Breast epithelium (tissue), 4 donors: ENCODE measurements at regions not wholly inside any gene's neighbourhood (a gene's known extent, or its start where the extent isn't known, plus 50 kb on each side); places are given as distances from the start of the nearest gene placed in this dataset.

Source experiments
- DNase-seq, 2 donors: peaks; one replicate each; pipeline ENCODE4 v3.0.0-alpha.2; 2019; ENCODE audit warnings: low spot score in 2 of 2
- H3K27ac ChIP-seq, 2 donors: fragments of 200-600 bp; sonication (generic) in 1 of 2; one replicate each; pipeline ENCODE4 v1.5.1; 2016 to 2019; ENCODE audit warnings: mild to moderate bottlenecking in 1 of 2
- H3K27me3 ChIP-seq, 2 donors: fragments of 200-600 bp; sonication (generic) in 1 of 2; one replicate each; pipeline versions ENCODE4 v1.5.1 to v1.6.0; 2017 to 2019; ENCODE audit warnings: control low read depth in 1 of 2, mild to moderate bottlenecking in 1 of 2
- H3K36me3 ChIP-seq: fragments of 200-600 bp; one replicate; pipeline ENCODE4 v1.5.1; 2019
- H3K4me1 ChIP-seq, 2 donors: fragments of 200-600 bp; sonication (generic); one replicate each; pipeline ENCODE4 v1.5.1; 2016 to 2019; ENCODE audit warnings: control low read depth in 1 of 2
- H3K4me3 ChIP-seq, 3 donors: fragments of 200-600 bp; sonication (generic); 1 replicate in 2 of 3; 2 replicates in 1 of 3; pipeline ENCODE4 v1.5.1; 2016 to 2019; ENCODE audit warnings: mild to moderate bottlenecking in 3 of 3, moderate library complexity in 2 of 3
- H3K9me3 ChIP-seq, 2 donors: fragments of 200-600 bp; sonication (generic) in 1 of 2; one replicate each; pipeline ENCODE4 v1.5.1; 2016 to 2019; ENCODE audit warnings: control low read depth in 1 of 2
- POLR2A ChIP-seq: fragments of 450-650 bp; IDR thresholded peaks from one replicate; pipeline ENCODE4 v1.6.1; 2016; ENCODE audit warnings: antibody characterized with exemption, mild to moderate bottlenecking, moderate library complexity
- POLR2AphosphoS5 ChIP-seq, 3 donors: sonication (generic); formaldehyde crosslinking; IDR thresholded peaks; one replicate each; pipeline ENCODE4 v1.6.1; 2017; ENCODE audit warnings: antibody characterized with exemption in 3 of 3
- intact Hi-C: fragments of 100-400 bp; cut with DNase I; formaldehyde crosslinking; loops from one replicate; pipeline ENCODE4 v1.15.1; 2023; ENCODE audit warnings: low total_unique reads
- TF ChIP-seq, protein P1 (sequence below), 3 donors: fragments of 450-650 bp; IDR thresholded peaks; one replicate each; pipeline ENCODE4 v1.5.1; 2016 to 2017; ENCODE audit warnings: antibody characterized with exemption in 3 of 3, mild to moderate bottlenecking in 3 of 3, moderate library complexity in 3 of 3

DNA sequence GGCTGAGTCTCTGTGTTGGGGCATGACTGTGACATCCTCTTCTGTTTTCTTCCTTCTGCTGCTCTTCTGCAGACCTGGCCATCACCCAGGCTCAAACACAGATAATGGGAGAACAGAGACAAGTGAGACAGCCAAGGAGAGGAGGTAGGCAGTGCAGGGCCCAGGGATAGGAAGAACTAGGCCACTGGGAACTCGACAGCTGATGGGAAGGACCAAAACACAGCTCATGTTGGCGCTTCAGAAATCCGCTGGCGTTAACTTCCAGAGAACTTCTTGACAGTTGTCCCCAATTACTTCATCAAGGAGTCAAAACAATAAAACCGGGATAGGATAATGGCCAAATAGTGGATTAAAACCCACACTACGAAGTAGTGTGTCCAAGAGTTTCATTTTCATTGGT, 97.0 kb upstream of the PALS2 start:
- Histone ChIP-seq H3K27me3 (no peaks in the 10 kb centered on the region), H3K4me3 (no peak overlapping the region), H3K4me1 (no peaks in the 10 kb centered on the region), H3K36me3 (no peaks in the 10 kb centered on the region), H3K9me3 (no peaks in the 10 kb centered on the region), H3K27ac (peak overlapping the region in 1 of 2 donors; percentile 27)
- no peak for TF ChIP-seq POLR2A
- TF ChIP-seq, protein P1, sequence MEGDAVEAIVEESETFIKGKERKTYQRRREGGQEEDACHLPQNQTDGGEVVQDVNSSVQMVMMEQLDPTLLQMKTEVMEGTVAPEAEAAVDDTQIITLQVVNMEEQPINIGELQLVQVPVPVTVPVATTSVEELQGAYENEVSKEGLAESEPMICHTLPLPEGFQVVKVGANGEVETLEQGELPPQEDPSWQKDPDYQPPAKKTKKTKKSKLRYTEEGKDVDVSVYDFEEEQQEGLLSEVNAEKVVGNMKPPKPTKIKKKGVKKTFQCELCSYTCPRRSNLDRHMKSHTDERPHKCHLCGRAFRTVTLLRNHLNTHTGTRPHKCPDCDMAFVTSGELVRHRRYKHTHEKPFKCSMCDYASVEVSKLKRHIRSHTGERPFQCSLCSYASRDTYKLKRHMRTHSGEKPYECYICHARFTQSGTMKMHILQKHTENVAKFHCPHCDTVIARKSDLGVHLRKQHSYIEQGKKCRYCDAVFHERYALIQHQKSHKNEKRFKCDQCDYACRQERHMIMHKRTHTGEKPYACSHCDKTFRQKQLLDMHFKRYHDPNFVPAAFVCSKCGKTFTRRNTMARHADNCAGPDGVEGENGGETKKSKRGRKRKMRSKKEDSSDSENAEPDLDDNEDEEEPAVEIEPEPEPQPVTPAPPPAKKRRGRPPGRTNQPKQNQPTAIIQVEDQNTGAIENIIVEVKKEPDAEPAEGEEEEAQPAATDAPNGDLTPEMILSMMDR (IDR thresholded peaks at IDR 0.05), result no peak
- TF ChIP-seq POLR2AphosphoS5 (IDR thresholded peaks at IDR 0.05), result peak in 1 of 3 donors; percentile 79
- DNase-seq, result no peak
- intact Hi-C loops, result no loop called here

DNA sequence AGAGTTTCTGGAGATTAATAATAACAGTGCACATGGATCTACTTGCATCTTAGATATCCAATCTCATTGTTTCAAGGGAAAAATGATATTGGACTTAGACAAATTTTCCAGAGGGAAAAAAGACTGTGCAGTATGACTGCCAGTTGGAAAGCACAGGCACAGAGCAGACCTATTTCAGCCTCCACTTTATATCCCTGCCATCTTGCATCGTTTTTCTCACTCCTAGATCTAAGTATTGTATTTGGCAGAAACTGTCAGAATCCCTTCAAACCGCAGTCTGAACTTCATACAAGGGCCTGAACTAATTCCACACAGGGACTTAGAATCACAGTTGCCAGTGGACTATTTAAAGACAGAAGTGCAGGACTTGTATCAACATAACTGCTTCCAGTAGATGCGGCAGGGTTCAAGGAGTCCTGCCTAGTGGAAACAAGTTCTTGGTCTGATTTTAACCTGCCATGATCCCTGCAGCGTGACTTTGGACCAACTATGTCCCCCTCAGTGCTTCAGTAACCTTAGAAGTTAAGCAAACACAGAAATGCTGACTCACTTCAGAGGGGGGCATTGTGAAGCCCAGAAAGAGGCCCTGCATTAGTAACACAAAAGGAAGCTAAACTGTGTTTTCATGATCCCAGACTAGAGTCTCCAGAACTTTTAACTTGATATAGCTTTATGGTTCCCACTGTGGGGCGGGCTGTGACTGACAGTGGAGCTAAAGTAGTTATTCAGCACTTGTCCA, 95.7 kb upstream of the PALS2 start:
- no peaks in the 10 kb centered on the region for H3K4me1 ChIP-seq
- TF ChIP-seq, protein P1 (IDR thresholded peaks at IDR 0.05), result no peak
- TF ChIP-seq POLR2AphosphoS5 (IDR thresholded peaks at IDR 0.05) (peak in 1 of 3 donors; percentile 43), POLR2A (no peak)
- no peak for DNase-seq
- intact Hi-C loops, result no loop called here
- peak overlapping the region in 1 of 2 donors; percentile 36 for H3K27ac ChIP-seq
- H3K4me3 ChIP-seq, result no peak overlapping the region
- H3K27me3 ChIP-seq, result no peaks in the 10 kb centered on the region
- H3K9me3 ChIP-seq, result no peaks in the 10 kb centered on the region
- H3K36me3 ChIP-seq, result no peaks in the 10 kb centered on the region

DNA sequence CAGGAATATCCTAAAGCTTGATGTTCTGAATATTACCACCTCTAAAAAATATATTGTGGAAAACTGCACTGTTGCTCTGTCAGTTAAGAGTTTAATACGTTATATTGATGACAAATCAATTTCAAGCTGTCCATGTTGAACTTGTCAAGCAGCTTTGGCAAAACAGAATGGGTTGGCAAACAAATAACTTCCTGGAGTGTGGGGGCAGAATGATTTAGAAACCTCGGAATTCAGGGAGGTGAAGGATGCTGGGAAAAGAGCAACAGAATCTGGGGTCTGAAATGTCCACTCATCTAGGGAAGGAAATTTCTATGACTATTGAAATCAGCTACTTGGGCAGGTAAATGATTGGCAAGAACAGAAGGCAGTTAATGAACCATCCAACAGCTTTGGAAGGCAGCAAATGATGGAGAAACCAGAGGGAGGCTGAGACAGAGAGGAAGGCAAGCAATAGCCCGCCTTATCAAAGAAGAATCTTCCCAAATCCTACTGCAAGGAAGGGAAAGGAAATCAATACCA, 95.1 kb upstream of the PALS2 start:
- intact Hi-C loops, result no loop called here
- Histone ChIP-seq H3K27ac (peak overlapping the region in 1 of 2 donors; percentile 36), H3K4me3 (no peak overlapping the region), H3K4me1 (no peaks in the 10 kb centered on the region), H3K9me3 (no peaks in the 10 kb centered on the region), H3K36me3 (no peaks in the 10 kb centered on the region), H3K27me3 (no peaks in the 10 kb centered on the region)
- TF ChIP-seq, protein P1 (IDR thresholded peaks at IDR 0.05), result no peak
- TF ChIP-seq POLR2AphosphoS5 (IDR thresholded peaks at IDR 0.05), result no peak
- no peak for TF ChIP-seq POLR2A
- no peak for DNase-seq

DNA sequence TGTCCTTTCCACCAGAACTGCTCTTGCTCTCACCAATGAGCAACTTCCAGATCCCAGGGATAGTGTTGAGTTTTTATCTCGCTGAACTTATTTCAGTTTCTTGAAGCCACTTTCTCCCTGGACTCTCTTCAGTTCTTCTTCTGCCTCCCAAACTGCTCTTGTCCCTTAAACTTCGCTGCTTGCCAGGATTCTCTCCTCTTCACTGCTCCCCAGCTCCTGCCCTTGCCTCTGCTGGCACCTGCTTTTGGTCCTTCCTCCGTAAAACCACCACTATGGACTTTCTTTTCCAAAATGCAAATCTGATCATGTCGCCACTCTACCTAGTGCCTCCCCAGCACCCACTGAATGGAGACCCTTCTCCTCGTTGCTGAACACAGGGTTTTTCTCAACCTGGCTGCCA, 92.8 kb upstream of the PALS2 start:
- Histone ChIP-seq H3K9me3 (no peaks in the 10 kb centered on the region), H3K27ac (no peak overlapping the region), H3K36me3 (no peaks in the 10 kb centered on the region), H3K4me1 (no peaks in the 10 kb centered on the region), H3K4me3 (no peak overlapping the region), H3K27me3 (no peaks in the 10 kb centered on the region)
- no peak for TF ChIP-seq POLR2A
- TF ChIP-seq POLR2AphosphoS5 (IDR thresholded peaks at IDR 0.05), result no peak
- TF ChIP-seq, protein P1 (IDR thresholded peaks at IDR 0.05), result no peak
- intact Hi-C loops, result no loop called here
- no peak for DNase-seq

DNA sequence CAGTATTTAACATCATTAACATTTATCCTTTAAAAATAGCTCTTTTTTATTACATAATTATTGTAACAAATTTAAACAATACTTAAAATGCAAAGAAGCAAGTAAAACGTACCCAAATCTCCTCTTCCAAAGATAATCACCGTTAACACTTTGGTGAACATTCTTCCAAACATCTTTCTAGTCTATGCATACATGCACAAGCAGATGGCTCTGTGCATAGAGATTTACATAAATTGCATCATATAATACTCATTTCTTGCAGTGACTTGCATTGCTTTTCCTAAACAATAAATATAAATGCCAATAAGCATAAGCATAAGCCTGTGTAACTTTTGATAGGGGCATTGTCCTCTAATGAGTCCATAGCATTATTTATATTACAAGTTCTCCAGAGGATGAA, 89.4 kb upstream of the PALS2 start:
- no peak for DNase-seq
- H3K4me3 ChIP-seq, result no peak overlapping the region
- TF ChIP-seq POLR2A, result no peak
- TF ChIP-seq, protein P1 (IDR thresholded peaks at IDR 0.05), result no peak
- TF ChIP-seq POLR2AphosphoS5 (IDR thresholded peaks at IDR 0.05), result no peak
- intact Hi-C loops, result no loop called here
- H3K27ac ChIP-seq, result no peak overlapping the region
- no peaks in the 10 kb centered on the region for H3K4me1 ChIP-seq
- H3K9me3 ChIP-seq, result no peaks in the 10 kb centered on the region
- H3K36me3 ChIP-seq, result no peaks in the 10 kb centered on the region
- H3K27me3 ChIP-seq, result no peaks in the 10 kb centered on the region
